ENCODE measurements at regions not wholly inside any gene's neighbourhood (a gene's known extent, or its start where the extent isn't known, plus 50 kb on each side); places are given as distances from the start of the nearest gene placed in this dataset.

GRCh38 chr2:145511946-145512345, 992.0 kb upstream of the ZEB2 start:
- no peaks in the 10 kb centered on the region for H3K9me3 Mint-ChIP-seq
- H3K36me3 Mint-ChIP-seq (ENCODE audit: low read depth) = no peaks in the 10 kb centered on the region
- H3K27me3 Mint-ChIP-seq = no peaks in the 10 kb centered on the region
- no peak for TF ChIP-seq CTCF (IDR thresholded peaks at IDR 0.05)
- H3K4me1 Mint-ChIP-seq = peaks cover 7% of the 10 kb centered on the region
- ChIA-PET POLR2A (no interaction called here), CTCF (no interaction called here)
- intact Hi-C loops (cut with micrococcal nuclease) = no loop called here
- H3K4me3 Mint-ChIP-seq = no peak overlapping the region
- no peak overlapping the region for H3K27ac Mint-ChIP-seq
- DNase-seq = no peak
- no peak for ATAC-seq (ENCODE audit: low read depth)

- no peak for DNase-seq
- Mint-ChIP-seq H3K27ac (no peak overlapping the region), H3K4me3 (no peak overlapping the region), H3K27me3 (no peaks in the 10 kb centered on the region), H3K36me3 (ENCODE audit: low read depth) (no peaks in the 10 kb centered on the region), H3K9me3 (no peaks in the 10 kb centered on the region), H3K4me1 (no peaks in the 10 kb centered on the region)
- no peak for ATAC-seq (ENCODE audit: low read depth)
- intact Hi-C loops (cut with micrococcal nuclease) = no loop called here
- TF ChIP-seq CTCF (IDR thresholded peaks at IDR 0.05) = no peak
- CTCF ChIA-PET = no interaction called here
- POLR2A ChIA-PET = no interaction called here
Measured at GRCh38 chr2:145503511-145503910, 983.6 kb upstream of the ZEB2 start.

- Mint-ChIP-seq H3K27me3 (no peaks in the 10 kb centered on the region), H3K36me3 (ENCODE audit: low read depth) (no peaks in the 10 kb centered on the region), H3K4me1 (no peaks in the 10 kb centered on the region), H3K4me3 (no peak overlapping the region), H3K9me3 (no peaks in the 10 kb centered on the region), H3K27ac (no peak overlapping the region)
- ChIA-PET POLR2A (no interaction called here), CTCF (no interaction called here)
- no peak for ATAC-seq (ENCODE audit: low read depth)
- DNase-seq = no peak
- intact Hi-C loops (cut with micrococcal nuclease) = no loop called here
- TF ChIP-seq CTCF (IDR thresholded peaks at IDR 0.05) = no peak
Measured at GRCh38 chr2:145501920-145502319, 982.0 kb upstream of the ZEB2 start.

- no peaks in the 10 kb centered on the region for H3K27me3 Mint-ChIP-seq
- ChIA-PET CTCF (interaction anchor here (0.7 kb wide), 1 partner anchor 1568 kb away, joined by 3 read pairs; no protein-coding TSS in a partner anchor), POLR2A (no interaction called here)
- DNase-seq = no peak
- intact Hi-C loops (cut with micrococcal nuclease) = no loop called here
- ATAC-seq (ENCODE audit: low read depth) = no peak
- H3K27ac Mint-ChIP-seq = no peak overlapping the region
- H3K36me3 Mint-ChIP-seq (ENCODE audit: low read depth) = no peaks in the 10 kb centered on the region
- TF ChIP-seq CTCF (IDR thresholded peaks at IDR 0.05) = no peak
- peaks cover 2% of the 10 kb centered on the region for H3K4me1 Mint-ChIP-seq
- no peak overlapping the region for H3K4me3 Mint-ChIP-seq
- H3K9me3 Mint-ChIP-seq = peaks cover 11% of the 10 kb centered on the region
Measured at GRCh38 chr2:145495590-145495989, 975.7 kb upstream of the ZEB2 start.

- no peak overlapping the region for H3K27ac Mint-ChIP-seq
- ATAC-seq (ENCODE audit: low read depth) (no peak), DNase-seq (no peak)
- peaks cover 11% of the 10 kb centered on the region for H3K9me3 Mint-ChIP-seq
- H3K36me3 Mint-ChIP-seq (ENCODE audit: low read depth) = no peaks in the 10 kb centered on the region
- H3K27me3 Mint-ChIP-seq = no peaks in the 10 kb centered on the region
- intact Hi-C loops (cut with micrococcal nuclease) = no loop called here
- no peak overlapping the region for H3K4me3 Mint-ChIP-seq
- peaks cover 2% of the 10 kb centered on the region for H3K4me1 Mint-ChIP-seq
- CTCF ChIA-PET = no interaction called here
- no peak for TF ChIP-seq CTCF (IDR thresholded peaks at IDR 0.05)
- POLR2A ChIA-PET = no interaction called here
Measured at GRCh38 chr2:145494441-145494840, 974.5 kb upstream of the ZEB2 start.
